IMR-90 (cell line): ENCODE measurements at regions not wholly inside any gene's neighbourhood (a gene's known extent, or its start where the extent isn't known, plus 50 kb on each side); places are given as distances from the start of the nearest gene placed in this dataset.

ENCODE experiments used
- BHLHE40 ChIP-seq: fragments of 150-350 bp; IDR thresholded peaks from 2 replicates; pipeline ENCODE4 v1.6.1; 2016; ENCODE audit warnings: mild to moderate bottlenecking, low read depth, low read length
- CEBPB ChIP-seq: IDR thresholded peaks from 2 replicates; pipeline ENCODE4 v1.6.1; 2012; ENCODE audit warnings: low read depth, low read length, improper control_type of control experiment
- CTCF ChIP-seq: conservative IDR thresholded peaks from 2 replicates; pipeline ENCODE4 v1.5.1; 2012; ENCODE audit warnings: mild to moderate bottlenecking, low read depth, low read length, improper control_type of control experiment
- MAFK ChIP-seq: IDR thresholded peaks from 2 replicates; pipeline ENCODE4 v1.6.1; 2012; ENCODE audit warnings: low read depth, low read length, improper control_type of control experiment
- MXI1 ChIP-seq: IDR thresholded peaks from 2 replicates; pipeline ENCODE4 v1.6.1; 2012; ENCODE audit warnings: low read depth, mild to moderate bottlenecking, low read length, moderate library complexity, borderline replicate concordance
- POLR2A ChIP-seq: IDR thresholded peaks from 2 replicates; pipeline ENCODE4 v1.6.1; 2012; ENCODE audit warnings: mild to moderate bottlenecking, low read depth, low read length
- RAD21 ChIP-seq: IDR thresholded peaks from 2 replicates; pipeline ENCODE4 v1.6.1; 2012; ENCODE audit warnings: low read length, improper control_type of control experiment
- RCOR1 ChIP-seq: IDR thresholded peaks from 2 replicates; pipeline ENCODE4 v1.6.1; 2012; ENCODE audit warnings: mild to moderate bottlenecking, low read length, improper control_type of control experiment; ENCODE audit not compliant: insufficient replicate concordance
- RFX5 ChIP-seq: IDR thresholded peaks from 2 replicates; pipeline ENCODE4 v1.8.0; 2012; ENCODE audit warnings: low read depth, mild to moderate bottlenecking, low read length, moderate library complexity
- SMC3 ChIP-seq: fragments of 150-350 bp; IDR thresholded peaks from 2 replicates; pipeline ENCODE4 v1.6.1; 2016; ENCODE audit warnings: low read depth, mild to moderate bottlenecking, antibody characterized with exemption, low read length, moderate library complexity
- USF2 ChIP-seq: fragments of 150-350 bp; IDR thresholded peaks from 2 replicates; pipeline ENCODE4 v1.6.1; 2017; ENCODE audit warnings: mild to moderate bottlenecking, antibody characterized with exemption, low read length, low read depth

GRCh38 chr1:14504517-14504916 lies 94.0 kb upstream of the KAZN start:
- TF ChIP-seq CTCF: no peak
- TF ChIP-seq POLR2A: no peak
- TF ChIP-seq BHLHE40: no peak
- TF ChIP-seq MXI1: no peak
- TF ChIP-seq MAFK: no peak
- TF ChIP-seq RCOR1: no peak
- no peak for TF ChIP-seq USF2
- no peak for TF ChIP-seq CEBPB
- TF ChIP-seq RAD21: no peak
- TF ChIP-seq SMC3: no peak
- no peak for TF ChIP-seq RFX5
